OCI-LY7 (cell line): ENCODE measurements at regions not wholly inside any gene's neighbourhood (a gene's known extent, or its start where the extent isn't known, plus 50 kb on each side); places are given as distances from the start of the nearest gene placed in this dataset.

Experiments used
- BruUV-seq: library from RNA; stranded (reverse); fragments of 400-500 nt; replicated peaks from 2 replicates; lab custom pipeline; 2021; lab: Mats Ljungman, UMichigan
- CTCF ChIA-PET: fragments of 300-600 bp; sonication (Branson Sonifier 250); formaldehyde crosslinking; loops from one replicate; lab custom pipeline; 2022; ENCODE audit warnings: antibody characterized with exemption; ENCODE audit not compliant: unreplicated experiment; lab: Charles Lee
- POLR2A ChIA-PET: fragments of 300-600 bp; sonication (Branson Sonifier 250); formaldehyde crosslinking; loops from one replicate; lab custom pipeline; 2022; ENCODE audit warnings: antibody characterized with exemption; lab: Charles Lee
- DNase-seq: peaks from one replicate; pipeline ENCODE4 v3.0.0-alpha.2; 2015; ENCODE audit warnings: low spot score
- H2AFZ ChIP-seq: fragments of 200-600 bp; sonication (generic), shearing (Covaris generic); 2 replicates; pipeline ENCODE4 v1.6.1; 2014; ENCODE audit warnings: mild to moderate bottlenecking, antibody characterized with exemption, low read length, moderate library complexity
- H3K27ac ChIP-seq: fragments of 200-600 bp; sonication (generic); 2 replicates; pipeline ENCODE4 v1.5.1; 2014; ENCODE audit warnings: mixed run types, low read depth, mild to moderate bottlenecking, moderate library complexity, low read length, inconsistent platforms; ENCODE audit not compliant: poor library complexity, severe bottlenecking
- H3K36me3 ChIP-seq: fragments of 200-600 bp; sonication (generic); 2 replicates; pipeline ENCODE4 v1.6.1; 2014; ENCODE audit warnings: mild to moderate bottlenecking, antibody characterized with exemption, low read length, moderate library complexity, mixed read lengths; ENCODE audit not compliant: insufficient read depth
- H3K4me1 ChIP-seq: fragments of 200-600 bp; sonication (generic); 2 replicates; pipeline ENCODE4 v1.5.1; 2014; ENCODE audit warnings: mild to moderate bottlenecking, low read length; ENCODE audit not compliant: insufficient read depth, poor library complexity, severe bottlenecking
- H3K4me2 ChIP-seq: fragments of 200-600 bp; sonication (generic); 2 replicates; pipeline ENCODE4 v1.6.1; 2014; ENCODE audit warnings: mild to moderate bottlenecking, low read length
- H3K4me3 ChIP-seq: fragments of 200-600 bp; sonication (generic); 2 replicates; pipeline ENCODE4 v1.5.1; 2014; ENCODE audit warnings: mild to moderate bottlenecking, low read depth, low read length; ENCODE audit not compliant: poor library complexity, severe bottlenecking
- H3K79me2 ChIP-seq: fragments of 200-600 bp; sonication (generic); 2 replicates; pipeline ENCODE4 v1.6.1; 2016; ENCODE audit warnings: low read depth, mild to moderate bottlenecking, low read length, moderate library complexity, mixed read lengths; ENCODE audit not compliant: insufficient read depth
- H3K9me2 ChIP-seq: fragments of 200-600 bp; sonication (generic); 2 replicates; pipeline ENCODE4 v1.6.1; 2016; ENCODE audit warnings: mild to moderate bottlenecking, low read length, mixed read lengths; ENCODE audit not compliant: insufficient read depth
- H3K9me3 ChIP-seq: fragments of 200-600 bp; sonication (generic); 2 replicates; pipeline ENCODE4 v1.6.1; 2014; ENCODE audit warnings: mild to moderate bottlenecking, mixed run types, low read length, mixed read lengths
- H4K20me1 ChIP-seq: fragments of 200-600 bp; sonication (generic); 2 replicates; pipeline ENCODE4 v1.6.1; 2014; ENCODE audit warnings: mild to moderate bottlenecking, antibody characterized with exemption, low read length, moderate library complexity, mixed read lengths; ENCODE audit not compliant: insufficient read depth
- CTCF ChIP-seq: fragments of 200-600 bp; sonication (generic); conservative IDR thresholded peaks from 2 replicates; pipeline ENCODE4 v1.5.1; 2014; ENCODE audit warnings: mild to moderate bottlenecking, antibody characterized with exemption, low read length, moderate library complexity, mixed read lengths
- EZH2phosphoT487 ChIP-seq: fragments of 200-600 bp; sonication (generic); IDR thresholded peaks from 2 replicates; pipeline ENCODE4 v1.6.1; 2018; ENCODE audit warnings: low read depth, borderline replicate concordance, mild to moderate bottlenecking, mixed run types, antibody characterized with exemption, low read length, moderate library complexity, mixed read lengths
- intact Hi-C: fragments of 100-400 bp; cut with micrococcal nuclease; formaldehyde crosslinking; loops from one replicate; pipeline ENCODE4 v1.10.0; 2022; ENCODE audit not compliant: unreplicated experiment

- Histone ChIP-seq H2AFZ (no peak overlapping the region), H3K4me1 (no peaks in the 10 kb centered on the region), H3K79me2 (no peaks in the 10 kb centered on the region), H3K36me3 (no peaks in the 10 kb centered on the region), H3K27ac (no peak overlapping the region), H4K20me1 (no peaks in the 10 kb centered on the region), H3K9me2 (no peaks in the 10 kb centered on the region), H3K9me3 (no peaks in the 10 kb centered on the region), H3K4me3 (no peak overlapping the region), H3K4me2 (no peak overlapping the region)
- peak; percentile 44 for DNase-seq
- no TSS peak for BruUV-seq
- intact Hi-C loops, result loop anchor here (1.0 kb wide), 1 partner anchor 161 kb away; no protein-coding TSS in a partner anchor
- POLR2A ChIA-PET, result interaction anchor here (0.9 kb wide), 1 partner anchor 14 kb away, joined by 3 read pairs; no protein-coding TSS in a partner anchor
- no peak for TF ChIP-seq EZH2phosphoT487
- peak; percentile 82 for TF ChIP-seq CTCF
- CTCF ChIA-PET, result no interaction called here
Measured at GRCh38 chr20:20824924-20825584, 112.6 kb upstream of the RALGAPA2 start.

- Histone ChIP-seq H3K4me2 (no peak overlapping the region), H3K9me3 (no peaks in the 10 kb centered on the region)
- no TSS peak for BruUV-seq
Measured at GRCh38 chr20:20823476-20823881, 111.0 kb upstream of the RALGAPA2 start.

More at GRCh38 chr20:20823476-20823881, 111.0 kb upstream of the RALGAPA2 start:
- CTCF ChIA-PET, result interaction anchor here (0.6 kb wide), 1 partner anchor 829 kb away, joined by 3 read pairs; no protein-coding TSS in a partner anchor
- no peak for TF ChIP-seq EZH2phosphoT487
- TF ChIP-seq CTCF, result no peak
- H3K79me2 ChIP-seq, result no peaks in the 10 kb centered on the region
- H2AFZ ChIP-seq, result no peak overlapping the region
- H3K36me3 ChIP-seq, result no peaks in the 10 kb centered on the region
- H3K9me2 ChIP-seq, result no peaks in the 10 kb centered on the region
- no peak for DNase-seq
- H4K20me1 ChIP-seq, result no peaks in the 10 kb centered on the region
- H3K27ac ChIP-seq, result no peak overlapping the region
- H3K4me1 ChIP-seq, result no peaks in the 10 kb centered on the region
- POLR2A ChIA-PET, result no interaction called here
- no peak overlapping the region for H3K4me3 ChIP-seq
- intact Hi-C loops, result no loop called here
